ENCODE measurements at regions not wholly inside any gene's neighbourhood (a gene's known extent, or its start where the extent isn't known, plus 50 kb on each side); places are given as distances from the start of the nearest gene placed in this dataset.
A peak's percentile ranks its signal among the peaks of the same experiment; 100 is the strongest.

DNA sequence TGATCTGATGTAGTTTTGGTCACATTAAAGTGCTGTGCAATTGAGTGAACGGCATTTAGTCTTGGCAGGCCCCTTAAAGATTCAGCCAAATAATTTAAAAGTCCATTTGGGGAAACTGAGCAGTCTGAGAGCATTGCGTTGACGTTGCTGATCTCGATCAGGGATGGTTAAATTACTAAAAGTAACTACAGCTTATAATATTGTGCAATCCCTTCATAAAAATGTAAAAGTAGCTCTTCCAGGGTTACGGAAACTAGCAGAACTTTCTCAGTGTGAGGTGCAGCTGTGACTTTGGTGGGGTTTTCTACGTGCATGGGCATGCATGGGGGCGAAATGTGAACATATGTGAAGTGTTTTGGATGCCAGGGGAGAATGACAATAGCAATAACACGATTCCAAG, 184.5 kb upstream of the RNF32 start:
- DNase-seq: no peak

DNA sequence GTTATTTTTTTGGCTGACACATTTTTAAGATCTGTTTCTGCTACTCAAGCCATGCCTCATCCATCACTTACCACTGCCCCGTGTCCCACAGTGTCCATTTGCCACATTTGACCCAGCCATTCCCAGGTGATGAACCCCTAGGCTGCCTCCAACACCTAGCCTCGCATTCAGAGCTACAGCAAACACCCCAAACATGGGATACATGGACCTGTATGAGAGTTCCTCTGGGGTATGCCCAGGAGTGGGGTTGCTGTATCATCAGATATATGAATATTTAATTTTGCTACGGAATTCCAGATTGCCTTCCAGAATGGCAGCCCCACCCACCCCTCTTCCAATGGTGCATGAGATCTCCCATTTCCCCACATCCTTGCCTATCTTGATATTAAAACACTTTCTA, 190.1 kb upstream of the RNF32 start:
- no peak for DNase-seq

DNA sequence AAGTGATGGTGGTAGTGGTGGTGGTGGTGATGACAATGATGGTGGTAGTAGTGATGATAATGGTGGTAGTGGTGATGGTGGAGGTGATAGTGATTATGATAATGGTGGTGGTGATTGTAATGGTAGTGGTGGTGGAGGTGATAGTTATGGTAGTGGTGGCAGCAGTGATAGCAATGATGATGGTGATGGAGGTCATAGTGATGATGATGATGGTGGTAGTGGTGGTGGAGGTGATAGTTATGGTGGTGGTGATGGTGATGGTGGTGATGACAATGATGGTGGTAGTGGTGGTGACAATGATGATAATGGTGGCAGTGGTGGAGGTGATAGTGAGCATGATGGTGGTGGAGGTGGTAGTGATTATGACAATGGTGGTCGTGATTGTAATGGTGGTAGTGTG, 191.7 kb upstream of the RNF32 start:
- DNase-seq: no peak

DNA sequence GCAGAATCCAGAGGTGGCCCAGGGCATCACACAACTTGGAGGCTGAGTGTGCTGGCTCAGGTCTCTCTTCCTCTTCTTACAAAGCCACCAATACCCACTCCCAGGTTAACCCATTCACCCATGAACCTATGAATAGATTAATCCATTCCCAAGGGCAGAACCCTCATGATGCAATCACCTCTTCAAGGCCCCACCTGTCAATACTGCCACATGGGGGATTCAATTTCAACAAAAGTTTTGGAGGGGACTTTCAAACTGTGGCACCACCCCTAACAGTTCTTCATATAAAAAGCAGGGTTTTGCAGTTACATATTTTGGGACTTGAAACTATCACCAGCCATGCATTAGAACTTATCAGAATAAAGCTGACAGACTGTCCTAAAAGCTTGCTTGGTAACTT, 193.6 kb upstream of the RNF32 start:
- DNase-seq: no peak

DNA sequence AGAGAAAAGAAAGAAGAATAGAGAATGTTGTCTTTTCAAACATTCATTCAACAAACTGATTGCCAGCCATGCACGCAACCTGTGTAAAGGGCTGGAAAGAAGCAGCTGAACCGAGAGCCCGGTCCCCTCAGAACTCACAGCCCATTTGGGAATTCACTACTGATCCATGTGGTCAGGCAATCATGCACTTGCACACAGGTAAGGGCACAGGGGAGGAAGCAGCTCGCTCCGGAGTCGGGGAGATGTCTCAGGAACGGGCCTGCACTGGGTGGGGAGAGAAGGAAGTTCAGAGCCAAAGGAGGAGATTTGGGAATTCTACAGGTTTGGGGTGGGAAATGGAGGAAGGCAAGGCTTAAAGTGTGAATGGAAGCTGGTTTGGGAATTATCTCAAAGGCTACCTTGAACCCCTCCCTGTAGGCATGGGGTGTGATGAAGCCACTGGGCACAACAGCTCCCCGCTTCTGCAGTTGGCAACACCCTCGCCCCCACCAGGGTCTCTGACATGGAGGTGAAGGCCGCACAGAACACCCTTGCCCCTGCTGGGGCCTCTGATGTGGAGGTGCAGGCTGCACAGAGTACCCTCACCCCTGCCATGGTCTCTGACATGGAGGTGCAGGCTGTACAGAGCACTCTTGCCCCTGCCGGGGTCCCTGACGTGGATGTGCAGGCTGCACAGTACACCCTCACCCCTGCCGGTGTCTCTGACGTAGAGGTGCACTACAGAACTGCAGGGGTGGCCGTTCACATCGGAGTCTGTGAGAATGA, 194.4 kb upstream of the RNF32 start:
- DNase-seq: no peak

DNA sequence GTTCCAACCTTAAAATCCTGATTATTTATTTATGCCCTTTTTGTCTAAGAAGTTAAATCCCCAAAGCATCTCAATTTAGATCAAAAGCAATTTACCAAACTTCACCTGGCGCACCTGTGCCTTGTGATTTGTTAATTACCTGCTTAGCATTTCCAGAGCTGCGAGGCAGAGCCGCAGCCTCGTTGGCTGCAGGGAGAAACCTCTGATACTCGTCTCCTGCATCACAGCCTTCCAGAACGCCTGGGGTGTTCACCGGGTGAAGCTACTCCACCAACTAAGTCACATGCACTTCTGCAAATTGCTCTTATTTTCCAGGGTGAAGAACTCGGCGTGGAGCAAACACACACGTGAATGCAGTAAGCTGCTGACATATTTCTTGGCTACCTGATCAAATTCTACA, 198.1 kb upstream of the RNF32 start:
- DNase-seq: no peak

DNA sequence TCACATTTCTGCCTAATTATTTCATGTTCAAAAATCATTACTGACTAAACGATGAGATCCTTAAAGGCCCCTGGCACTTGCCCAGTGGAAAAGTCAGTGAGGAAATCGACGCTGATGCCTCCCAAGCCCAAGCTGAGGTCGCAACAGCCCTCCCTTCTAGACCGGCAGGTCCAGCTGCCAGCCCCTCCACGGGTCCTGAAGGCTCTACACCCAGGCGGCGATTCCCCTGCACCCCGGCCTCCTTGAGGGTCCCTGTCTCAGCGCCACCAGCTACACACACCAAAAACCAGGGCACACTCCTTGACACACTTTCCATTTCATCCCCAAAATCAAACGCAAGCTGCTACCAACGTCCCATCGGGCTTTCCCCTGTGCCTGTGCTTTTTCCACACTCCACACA, 200.1 kb upstream of the RNF32 start:
- no peak for DNase-seq

DNA sequence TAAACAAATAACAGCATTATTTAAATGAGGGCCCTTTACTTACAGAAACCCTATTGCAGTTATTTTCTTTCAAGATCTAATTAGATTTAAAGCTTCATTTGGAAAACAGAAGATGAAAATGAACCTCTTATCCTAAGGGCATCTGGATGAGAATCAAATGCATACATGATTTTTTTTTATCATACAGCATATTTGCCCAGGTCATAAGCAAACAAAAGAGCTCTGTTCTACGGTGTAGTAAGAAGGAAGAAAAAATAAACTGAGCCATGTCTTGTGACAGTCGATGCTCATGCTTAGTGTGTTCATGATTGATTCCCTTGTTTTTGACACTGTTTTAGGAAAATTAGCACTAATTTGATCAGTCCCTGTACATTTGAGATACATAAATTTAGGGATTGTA, 202.6 kb upstream of the RNF32 start:
- DNase-seq: no peak

DNA sequence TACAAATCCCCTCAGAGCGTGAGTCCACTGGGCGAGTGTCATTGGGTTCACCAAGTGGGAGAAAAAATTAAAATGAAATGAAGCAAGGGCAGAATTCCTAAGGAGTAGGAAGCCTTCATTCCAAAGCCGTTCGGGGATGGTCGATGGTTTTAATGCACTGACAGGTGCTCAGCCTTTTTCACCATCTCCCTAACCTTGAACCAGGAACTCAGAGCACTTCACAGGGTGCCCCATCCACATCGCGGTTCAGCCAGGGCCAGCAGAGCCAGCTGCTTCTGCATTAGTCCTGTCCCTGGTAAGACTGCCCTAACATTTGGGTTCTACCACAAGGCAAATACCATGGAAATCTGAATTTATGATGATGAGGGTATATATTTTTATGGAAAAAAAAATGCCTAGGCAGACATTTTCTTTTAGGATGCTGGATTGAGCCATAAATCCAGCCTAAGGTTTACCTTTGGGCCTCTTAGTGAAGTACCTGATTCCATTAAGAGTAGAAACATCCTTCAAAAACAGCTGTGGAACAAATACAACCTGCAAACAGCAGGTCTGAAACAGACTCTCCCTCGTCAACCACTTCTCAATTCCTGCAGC, 203.5 kb upstream of the RNF32 start:
- no peak for DNase-seq

DNA sequence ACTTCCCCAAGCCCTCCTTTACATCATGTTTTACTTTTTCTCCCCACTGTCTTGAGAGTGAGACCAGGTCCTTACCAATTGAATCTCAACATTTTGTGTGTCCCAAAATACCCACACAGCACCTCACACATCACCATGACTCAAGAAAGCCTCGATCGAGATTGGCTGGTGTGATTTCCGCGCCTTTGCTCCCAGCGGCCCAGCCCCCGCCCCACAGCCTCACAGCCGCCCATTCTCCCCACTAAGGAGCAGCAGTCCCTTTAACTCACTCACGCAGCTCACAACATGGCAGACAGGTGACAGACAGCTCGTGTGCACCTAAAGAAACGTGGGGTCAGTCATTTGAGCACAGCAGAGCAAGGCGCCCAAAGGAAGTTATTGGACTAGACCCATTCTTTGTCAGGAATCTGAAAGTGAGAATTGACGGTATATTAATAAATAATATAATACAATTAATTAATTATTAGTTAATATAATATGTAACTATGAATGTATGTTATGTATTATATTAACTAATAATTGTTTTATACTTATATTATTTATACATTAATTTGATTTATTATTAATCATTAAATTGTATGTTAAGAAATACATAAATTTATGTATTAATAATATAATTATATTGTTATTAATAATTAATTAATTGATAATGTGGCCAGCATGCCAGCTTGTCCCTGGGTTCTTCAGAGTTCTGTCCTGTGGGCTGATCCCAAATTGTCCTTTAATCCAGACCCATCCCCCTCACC, 204.9 kb upstream of the RNF32 start:
- DNase-seq: no peak

DNA sequence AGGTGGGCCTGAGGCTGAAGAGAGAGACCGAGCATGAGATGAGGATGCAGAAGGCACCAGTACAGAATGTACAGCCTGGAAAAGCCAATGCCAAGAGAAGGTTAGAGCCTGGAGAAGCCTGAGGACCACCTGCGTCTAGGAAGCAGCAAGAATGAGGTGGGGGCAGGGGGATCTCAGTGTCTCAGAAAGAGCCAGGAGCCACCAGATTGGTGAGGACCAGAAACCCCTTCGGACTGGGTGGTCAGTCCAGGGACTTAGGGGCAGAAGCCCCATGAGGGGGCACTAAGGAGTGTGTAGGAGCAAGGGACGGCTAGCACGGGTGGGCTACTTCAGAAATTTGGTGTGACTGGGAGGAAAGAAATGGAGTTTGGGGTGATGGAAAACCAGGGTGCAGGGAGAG, 205.9 kb upstream of the RNF32 start:
- no peak for DNase-seq

DNA sequence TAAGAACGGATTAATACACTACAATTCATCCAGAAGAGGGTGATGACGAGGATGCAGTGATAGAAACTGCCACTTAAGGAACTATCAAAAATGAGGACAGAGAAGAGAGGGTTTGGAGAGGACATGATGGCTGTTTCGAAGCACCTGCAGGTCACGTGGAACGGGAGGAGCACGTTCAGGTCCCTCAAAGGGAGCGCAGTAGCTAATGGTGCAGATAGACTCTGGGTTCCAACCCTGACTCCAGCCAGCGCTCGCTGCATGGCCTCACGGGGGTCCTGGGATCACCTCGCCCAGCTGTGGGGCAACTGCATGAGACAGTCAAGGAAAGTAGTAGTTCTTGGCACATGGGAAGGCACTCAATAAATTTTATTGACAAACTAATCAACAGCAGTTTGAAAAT, 208.6 kb upstream of the RNF32 start:
- no peak for DNase-seq

DNA sequence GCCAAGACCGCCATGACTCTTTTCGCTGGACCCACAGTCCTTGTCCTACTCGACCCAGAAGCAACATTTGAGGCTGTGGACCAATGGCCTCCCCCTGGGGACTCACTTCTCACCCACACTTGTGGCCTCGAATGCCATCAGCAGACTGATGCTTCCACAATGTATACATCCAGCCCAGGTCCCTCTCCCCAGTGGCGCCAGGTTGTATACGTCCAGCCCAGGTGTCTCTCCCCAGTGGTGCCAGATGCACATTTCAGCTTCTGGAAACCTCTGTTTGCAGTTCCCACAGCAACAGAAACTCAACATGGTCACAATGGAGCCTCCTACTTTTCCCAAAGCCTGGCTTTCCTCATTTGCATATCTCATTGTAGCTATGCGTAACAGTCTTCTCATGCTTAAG, 210.5 kb upstream of the RNF32 start:
- DNase-seq: no peak

DNA sequence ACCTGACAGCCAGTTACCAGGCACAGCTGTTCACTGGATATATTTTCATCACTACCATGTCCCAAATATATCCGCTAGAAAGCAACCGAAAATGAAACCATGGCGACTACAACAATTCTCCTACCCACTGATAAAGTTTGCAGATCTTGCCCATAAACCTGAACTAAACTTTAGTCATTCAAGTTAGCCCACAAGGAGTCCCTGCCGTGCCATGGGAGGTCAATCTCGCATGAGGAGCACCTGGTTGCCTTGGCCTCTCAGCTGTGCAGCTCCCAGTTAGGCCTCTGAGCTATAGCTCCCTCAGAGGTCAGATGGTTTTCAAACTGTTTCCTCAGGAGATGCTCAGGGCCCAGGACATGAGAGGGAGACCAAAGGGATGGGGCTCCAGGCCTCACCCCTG, 211.1 kb upstream of the RNF32 start:
- DNase-seq: no peak

DNA sequence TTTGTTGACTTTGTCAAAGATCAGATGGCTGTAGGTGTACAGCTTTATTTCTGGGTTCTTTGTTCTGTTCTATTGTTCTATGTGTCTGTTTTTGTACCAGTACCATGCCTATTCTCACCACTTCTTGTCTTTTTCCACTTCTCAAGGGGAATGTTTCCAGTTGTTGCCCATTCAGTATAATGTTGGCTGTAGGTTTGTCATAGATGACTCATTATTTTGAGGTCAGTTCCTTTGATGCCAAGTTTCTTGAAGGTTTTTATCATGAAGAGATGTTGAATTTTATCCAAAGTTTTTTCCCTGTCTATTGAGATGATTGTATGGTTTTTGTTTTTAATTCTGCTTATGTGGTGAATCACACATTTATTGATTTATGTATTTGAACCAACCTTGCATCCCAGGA, 216.7 kb upstream of the RNF32 start:
- DNase-seq: no peak

DNA sequence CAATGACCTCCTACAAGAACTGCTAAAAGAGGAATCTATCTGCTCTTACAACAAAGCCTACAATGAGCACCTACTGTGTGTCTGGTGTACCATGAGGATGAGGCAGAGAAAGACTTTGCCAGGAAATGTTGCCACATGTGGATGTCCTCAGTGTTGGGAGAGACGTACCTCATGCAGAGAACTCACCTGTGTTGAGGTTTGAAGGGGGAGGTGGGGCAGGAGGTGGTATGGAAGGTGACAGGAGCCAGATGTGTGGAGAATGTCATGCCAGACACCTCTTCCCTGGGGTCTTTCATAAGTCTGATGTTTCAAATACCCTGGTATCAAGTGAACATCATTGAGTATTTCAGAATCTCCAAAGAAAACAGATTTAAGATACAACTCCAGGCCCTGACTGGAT, 220.1 kb upstream of the RNF32 start:
- DNase-seq: no peak

DNA sequence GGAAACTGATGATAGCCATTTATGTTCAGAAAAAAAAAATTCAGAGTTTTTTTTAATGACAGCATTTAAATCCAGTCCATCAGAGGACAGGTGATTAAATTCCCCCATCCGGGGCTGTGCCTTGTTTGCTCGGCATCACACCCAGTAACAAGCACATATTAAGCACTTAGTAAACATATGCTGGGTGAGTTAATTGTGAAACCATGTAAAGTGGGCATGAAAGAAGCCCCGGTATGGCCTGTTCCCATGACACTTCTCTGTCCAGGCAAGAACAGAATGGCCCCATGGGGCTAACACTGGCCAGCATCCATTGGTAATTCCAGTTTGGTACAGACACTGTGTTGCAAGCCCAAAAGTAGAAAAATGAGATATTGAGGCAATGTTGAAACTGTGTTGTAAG, 220.8 kb upstream of the RNF32 start:
- no peak for DNase-seq

DNA sequence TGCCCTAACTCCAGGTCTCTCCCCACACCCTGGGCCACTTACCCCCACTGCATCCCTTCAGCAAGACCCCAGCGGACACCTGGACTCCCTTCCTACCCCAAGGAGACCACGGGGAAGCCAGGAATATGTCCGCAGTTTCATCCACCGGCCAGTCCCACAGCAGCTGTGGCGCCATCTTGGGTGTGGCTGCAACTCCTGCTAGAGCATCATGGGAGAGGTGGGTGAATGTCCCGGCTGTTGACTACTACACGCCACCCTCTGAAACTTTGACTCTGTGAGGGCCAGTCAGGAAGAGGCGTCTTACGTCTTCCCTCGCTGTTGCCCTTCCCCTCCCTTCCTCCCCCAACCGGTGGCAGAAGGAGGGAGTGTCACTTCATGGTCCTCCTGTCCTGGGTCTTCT, 238.3 kb upstream of the RNF32 start:
- no peak for DNase-seq

DNA sequence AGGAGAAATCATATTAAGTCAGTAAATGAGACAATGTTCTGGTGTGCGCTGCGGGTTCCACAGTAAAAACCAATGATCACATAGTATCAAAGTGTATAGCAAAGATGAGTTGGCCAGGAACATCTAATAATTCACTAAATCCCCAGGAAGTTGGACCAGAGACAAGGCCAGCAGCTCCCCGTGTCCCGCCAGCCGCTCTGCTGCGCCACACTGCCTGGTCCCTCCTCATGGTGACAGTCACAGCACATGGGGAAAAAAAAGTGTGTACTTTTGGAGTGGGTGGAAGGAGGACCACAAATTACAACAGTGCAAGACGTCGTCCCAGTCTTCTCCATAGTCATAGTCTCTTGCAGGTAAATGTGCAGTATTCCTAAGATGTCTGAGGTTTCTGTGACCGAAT, 239.0 kb upstream of the RNF32 start:
- DNase-seq: no peak

DNA sequence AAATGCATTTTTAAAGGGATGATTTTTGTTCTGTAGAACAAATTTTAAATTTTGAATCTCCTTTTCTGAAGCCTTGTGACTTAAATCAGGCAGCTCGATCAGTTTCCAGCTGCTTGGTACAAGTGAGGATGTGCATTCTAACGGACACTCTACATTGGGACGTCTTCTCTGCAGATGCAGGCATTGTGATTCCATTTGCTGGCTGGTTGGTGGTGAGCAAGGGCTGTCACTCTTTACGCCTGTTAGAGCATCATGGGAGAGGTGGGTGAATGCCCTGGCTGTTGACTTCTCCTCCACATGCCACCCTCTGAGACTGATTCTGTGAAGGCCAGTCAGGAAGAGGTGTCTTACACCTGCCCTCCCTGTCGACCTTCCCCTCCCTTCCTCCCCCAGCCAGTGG, 240.5 kb upstream of the RNF32 start:
- no peak for DNase-seq

DNA sequence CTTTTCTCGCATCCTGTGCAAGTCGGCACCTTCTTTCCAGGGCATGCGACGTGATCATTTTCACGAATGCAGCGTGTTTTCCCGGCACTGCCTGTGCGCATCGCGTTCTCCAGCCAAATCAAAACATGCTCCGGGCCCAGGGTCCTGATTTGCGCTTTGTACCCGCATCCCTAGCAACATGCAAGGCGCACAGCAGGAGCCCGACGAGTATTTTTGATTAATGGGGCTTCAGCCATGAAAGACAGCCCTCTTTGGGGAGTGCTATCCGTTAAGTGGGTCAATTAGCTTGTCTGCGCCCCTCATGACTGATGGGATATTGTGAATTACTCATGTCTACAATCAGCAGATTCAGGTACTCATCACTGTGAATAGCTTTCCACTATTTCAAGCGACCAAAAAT, 243.3 kb upstream of the RNF32 start:
- DNase-seq: no peak

DNA sequence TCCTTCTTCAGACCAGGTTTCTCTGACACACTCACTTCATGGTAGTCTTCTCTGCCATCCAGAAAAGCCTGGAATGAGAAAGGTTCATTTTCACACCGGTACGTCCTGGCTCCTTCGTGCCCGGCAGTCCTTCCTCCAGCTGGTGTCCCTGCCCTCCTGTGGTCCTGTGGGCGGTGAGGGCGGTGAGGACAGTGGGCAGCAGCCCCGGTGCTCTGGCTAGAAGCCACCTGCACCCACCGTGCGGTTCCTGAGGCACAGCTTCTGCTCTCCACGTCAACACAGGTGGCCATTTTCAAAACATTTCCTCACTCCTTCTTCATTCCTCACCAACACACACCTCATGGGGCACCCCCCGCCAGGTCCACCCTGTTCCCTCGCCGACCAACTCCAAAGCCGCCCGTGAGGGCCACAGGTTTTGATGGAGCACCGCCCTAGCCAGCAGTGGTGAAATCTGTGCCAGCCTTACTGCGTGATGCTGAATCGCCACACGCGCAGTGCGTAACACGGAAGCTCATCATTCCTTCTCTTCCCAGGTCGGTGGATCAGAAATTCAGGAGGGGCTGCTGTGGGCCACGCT, 251.4 kb upstream of the RNF32 start:
- DNase-seq: no peak

DNA sequence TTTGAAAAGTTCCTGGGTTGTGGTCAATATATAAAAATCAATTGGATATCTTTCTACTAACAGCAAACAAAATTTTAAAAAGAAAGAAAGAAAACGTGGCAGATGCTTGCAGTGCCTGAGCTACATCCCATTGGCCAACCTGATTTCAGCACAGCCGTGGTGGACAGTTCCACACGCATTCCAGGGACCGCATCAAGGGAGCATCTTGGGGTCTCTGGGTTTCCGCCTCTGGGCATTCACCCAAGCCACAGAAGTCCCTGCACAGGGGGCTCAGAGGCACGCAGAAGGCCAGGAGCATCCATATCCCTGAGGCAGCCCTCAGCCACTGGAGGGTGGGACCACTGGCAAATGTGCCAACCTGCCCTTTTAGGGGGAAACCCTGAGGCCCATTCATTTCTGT, 254.5 kb upstream of the RNF32 start:
- DNase-seq: peak in 1 of 2 donors; percentile 17

Measured in right lung (tissue), 2 donors.